VCaP (cell line): ENCODE measurements at regions not wholly inside any gene's neighbourhood (a gene's known extent, or its start where the extent isn't known, plus 50 kb on each side); places are given as distances from the start of the nearest gene placed in this dataset.

ENCODE experiments used
- H3K27ac ChIP-seq: fragments of 450-650 bp; 2 replicates; pipeline ENCODE4 v1.5.1; 2017
- TF ChIP-seq, protein P1 (sequence below): fragments of 450-650 bp; conservative IDR thresholded peaks from 2 replicates; pipeline ENCODE4 v1.5.1; 2017; ENCODE audit warnings: mild to moderate bottlenecking, moderate library complexity

DNA sequence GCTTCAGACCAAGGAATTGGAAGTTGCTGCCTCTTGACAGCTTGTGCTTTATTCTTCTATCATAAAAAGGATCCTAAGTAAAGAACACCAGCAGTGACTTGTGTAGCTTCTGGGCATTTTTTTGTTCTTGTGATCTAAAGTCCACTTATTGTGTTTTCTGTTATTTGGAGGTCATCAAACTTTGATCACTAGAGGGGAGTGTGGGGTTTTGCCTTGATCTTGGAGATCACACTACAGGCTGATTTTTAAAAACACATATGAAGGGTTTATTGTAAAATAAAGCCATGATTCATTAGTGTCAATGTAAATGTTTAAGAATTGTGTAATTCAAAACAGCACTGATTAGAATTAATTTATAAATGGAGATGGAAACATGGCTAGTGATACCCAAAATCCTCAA is 328.7 kb upstream of the EDNRB start:
- H3K27ac ChIP-seq = no peak overlapping the region
- TF ChIP-seq, protein P1, sequence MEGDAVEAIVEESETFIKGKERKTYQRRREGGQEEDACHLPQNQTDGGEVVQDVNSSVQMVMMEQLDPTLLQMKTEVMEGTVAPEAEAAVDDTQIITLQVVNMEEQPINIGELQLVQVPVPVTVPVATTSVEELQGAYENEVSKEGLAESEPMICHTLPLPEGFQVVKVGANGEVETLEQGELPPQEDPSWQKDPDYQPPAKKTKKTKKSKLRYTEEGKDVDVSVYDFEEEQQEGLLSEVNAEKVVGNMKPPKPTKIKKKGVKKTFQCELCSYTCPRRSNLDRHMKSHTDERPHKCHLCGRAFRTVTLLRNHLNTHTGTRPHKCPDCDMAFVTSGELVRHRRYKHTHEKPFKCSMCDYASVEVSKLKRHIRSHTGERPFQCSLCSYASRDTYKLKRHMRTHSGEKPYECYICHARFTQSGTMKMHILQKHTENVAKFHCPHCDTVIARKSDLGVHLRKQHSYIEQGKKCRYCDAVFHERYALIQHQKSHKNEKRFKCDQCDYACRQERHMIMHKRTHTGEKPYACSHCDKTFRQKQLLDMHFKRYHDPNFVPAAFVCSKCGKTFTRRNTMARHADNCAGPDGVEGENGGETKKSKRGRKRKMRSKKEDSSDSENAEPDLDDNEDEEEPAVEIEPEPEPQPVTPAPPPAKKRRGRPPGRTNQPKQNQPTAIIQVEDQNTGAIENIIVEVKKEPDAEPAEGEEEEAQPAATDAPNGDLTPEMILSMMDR = peak; percentile 30; the same call in 1 of the 2 replicates

- TF ChIP-seq, protein P1 = peak; percentile 82
- H3K27ac ChIP-seq = no peak overlapping the region
Measured at GRCh38 chr13:78241278-78241919, 322.8 kb upstream of the EDNRB start.

DNA sequence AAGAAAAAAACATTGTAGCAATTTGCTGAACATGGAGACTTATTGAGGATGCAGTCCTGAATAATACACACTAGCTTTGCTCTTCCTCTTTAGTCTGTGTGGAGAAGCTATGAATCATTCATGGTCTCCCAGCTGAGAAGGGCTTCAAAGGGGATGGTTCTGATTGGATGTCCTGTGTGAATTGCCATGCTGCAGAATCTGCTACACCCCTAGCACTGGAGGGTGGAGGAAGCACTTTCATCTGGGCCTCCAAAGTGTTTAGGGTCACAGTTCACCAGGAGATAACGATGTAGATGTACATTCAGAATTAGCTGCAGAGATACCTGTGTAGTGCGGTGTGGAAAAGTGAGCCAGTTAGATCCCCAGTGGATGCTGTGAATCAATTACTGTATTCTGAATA is 321.1 kb upstream of the EDNRB start:
- no peak overlapping the region for H3K27ac ChIP-seq
- TF ChIP-seq, protein P1 = no peak

DNA sequence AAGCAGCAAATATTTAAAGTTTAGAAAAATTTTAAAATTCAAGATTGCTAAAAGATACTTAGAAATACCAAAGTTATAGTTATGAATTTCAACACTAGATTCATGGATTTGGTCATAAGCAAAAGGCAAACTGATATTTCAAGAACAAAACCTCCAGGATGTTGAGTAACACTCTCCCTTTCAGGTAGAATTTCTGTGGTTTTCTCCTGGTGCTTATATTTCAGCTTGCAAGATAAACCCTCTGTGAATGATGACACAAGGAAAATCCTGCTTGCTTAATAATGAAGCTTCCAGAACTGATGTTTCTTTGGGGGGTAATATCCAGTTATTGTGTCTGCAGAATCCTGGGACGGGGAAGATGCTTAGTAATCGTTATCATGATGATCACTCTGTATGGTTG is 320.3 kb upstream of the EDNRB start:
- TF ChIP-seq, protein P1 = no peak
- H3K27ac ChIP-seq = no peak overlapping the region

- TF ChIP-seq, protein P1 = no peak
- H3K27ac ChIP-seq = no peak overlapping the region
Measured at GRCh38 chr13:78228940-78229339, 310.3 kb upstream of the EDNRB start.

DNA sequence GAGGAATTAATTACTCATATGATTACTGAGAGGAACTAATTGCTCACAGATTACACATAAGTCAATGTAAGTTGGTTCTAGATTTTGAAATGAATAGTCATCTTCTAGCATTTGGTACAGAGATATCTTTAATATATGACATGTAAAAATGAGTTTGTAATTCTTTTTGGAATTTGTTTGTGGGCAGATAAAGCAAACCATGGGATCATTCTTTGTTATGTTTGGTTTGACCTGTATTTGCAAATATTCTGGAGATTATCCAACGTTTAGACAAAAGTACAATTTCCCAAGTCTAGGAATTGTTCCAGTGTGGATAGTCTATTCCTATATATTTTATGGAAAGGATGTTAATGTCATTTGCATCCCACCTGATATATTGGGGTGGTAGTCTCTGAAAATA is 309.6 kb upstream of the EDNRB start:
- TF ChIP-seq, protein P1 = no peak
- no peak overlapping the region for H3K27ac ChIP-seq

DNA sequence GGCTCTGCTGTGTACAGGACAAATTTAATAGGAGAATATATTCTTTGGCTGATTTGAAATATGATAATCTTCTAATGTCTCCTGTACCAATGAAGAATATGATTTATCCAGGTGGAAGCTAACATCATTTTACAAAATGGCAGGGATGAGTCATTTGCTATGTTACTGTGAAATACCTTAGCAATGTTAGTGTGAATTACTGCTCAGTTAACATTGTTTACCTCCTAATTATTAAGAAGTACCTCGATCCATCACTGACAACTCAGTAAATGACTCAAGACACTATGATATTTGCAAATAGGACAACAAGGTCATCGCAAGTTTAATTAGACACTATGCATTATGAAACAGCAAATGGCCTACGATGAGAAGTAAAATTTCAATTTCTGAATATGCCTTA is 309.1 kb upstream of the EDNRB start:
- no peak overlapping the region for H3K27ac ChIP-seq
- TF ChIP-seq, protein P1 = no peak
